Gastrocnemius medialis (tissue), 4 donors: ENCODE measurements at regions not wholly inside any gene's neighbourhood (a gene's known extent, or its start where the extent isn't known, plus 50 kb on each side); places are given as distances from the start of the nearest gene placed in this dataset.

Experiments
- ATAC-seq, 2 donors: fragments of 150-250 bp; one replicate each; pipeline ENCODE4 v1.9.1; 2016
- DNase-seq, 2 donors: peaks; one replicate each; pipeline ENCODE4 v3.0.0-alpha.2; 2019
- H3K27ac ChIP-seq, 4 donors: fragments of 200-600 bp; sonication (generic); 1 replicate in 1 of 4; 2 replicates in 3 of 4; pipeline ENCODE4 v1.5.1; 2016 to 2018; ENCODE audit warnings: mild to moderate bottlenecking in 2 of 4, moderate library complexity in 1 of 4
- H3K27me3 ChIP-seq, 3 donors: fragments of 200-600 bp; sonication (generic) in 2 of 3; 1 replicate in 1 of 3; 2 replicates in 2 of 3; pipeline versions ENCODE4 v1.5.1 to v1.6.0; 2016 to 2019; ENCODE audit warnings: mild to moderate bottlenecking in 1 of 3, moderate library complexity in 1 of 3
- H3K36me3 ChIP-seq, 2 donors: fragments of 200-600 bp; sonication (generic) in 1 of 2; one replicate each; pipeline ENCODE4 v1.5.1; 2017 to 2018
- H3K4me1 ChIP-seq, 2 donors: fragments of 200-600 bp; sonication (generic) in 1 of 2; one replicate each; pipeline ENCODE4 v1.5.1; 2016 to 2017; ENCODE audit warnings: mild to moderate bottlenecking in 2 of 2
- H3K4me3 ChIP-seq, 4 donors: fragments of 200-600 bp; sonication (generic) in 3 of 4; 1 replicate in 1 of 4; 2 replicates in 3 of 4; pipeline ENCODE4 v1.5.1; 2016 to 2019; ENCODE audit warnings: mild to moderate bottlenecking in 2 of 4
- H3K9me3 ChIP-seq, 3 donors: fragments of 200-600 bp; sonication (generic) in 2 of 3; 1 replicate in 1 of 3; 2 replicates in 2 of 3; pipeline ENCODE4 v1.5.1; 2016 to 2019
- POLR2A ChIP-seq, 2 donors: fragments of 450-650 bp; IDR thresholded peaks; one replicate each; pipeline ENCODE4 v1.6.1; 2017; ENCODE audit warnings: antibody characterized with exemption in 2 of 2, mild to moderate bottlenecking in 2 of 2, moderate library complexity in 2 of 2
- in situ Hi-C, 4 donors: fragments of 200-750 bp; cut with MboI; loops; one replicate each; pipeline versions ENCODE4 v1.15.0 to v1.8.0; 2017; ENCODE audit warnings: low sequenced_read_pairs in 4 of 4
- intact Hi-C: fragments of 100-400 bp; cut with DNase I; formaldehyde crosslinking; loops from one replicate; pipeline ENCODE4 v1.15.1; 2023; ENCODE audit warnings: low total_unique reads
- TF ChIP-seq, protein P1 (sequence below), 5 experiments: fragments of 450-650 bp in 3 of 5; fragments of 200-600 bp in 2 of 5; sonication (generic) in 2 of 5; IDR thresholded peaks in 4 of 5; conservative IDR thresholded peaks in 1 of 5; 1 replicate in 4 of 5; 2 replicates in 1 of 5; pipeline ENCODE4 v1.5.1; 2016 to 2019; ENCODE audit warnings: antibody characterized with exemption in 5 of 5, mild to moderate bottlenecking in 3 of 5, moderate library complexity in 3 of 5

DNA sequence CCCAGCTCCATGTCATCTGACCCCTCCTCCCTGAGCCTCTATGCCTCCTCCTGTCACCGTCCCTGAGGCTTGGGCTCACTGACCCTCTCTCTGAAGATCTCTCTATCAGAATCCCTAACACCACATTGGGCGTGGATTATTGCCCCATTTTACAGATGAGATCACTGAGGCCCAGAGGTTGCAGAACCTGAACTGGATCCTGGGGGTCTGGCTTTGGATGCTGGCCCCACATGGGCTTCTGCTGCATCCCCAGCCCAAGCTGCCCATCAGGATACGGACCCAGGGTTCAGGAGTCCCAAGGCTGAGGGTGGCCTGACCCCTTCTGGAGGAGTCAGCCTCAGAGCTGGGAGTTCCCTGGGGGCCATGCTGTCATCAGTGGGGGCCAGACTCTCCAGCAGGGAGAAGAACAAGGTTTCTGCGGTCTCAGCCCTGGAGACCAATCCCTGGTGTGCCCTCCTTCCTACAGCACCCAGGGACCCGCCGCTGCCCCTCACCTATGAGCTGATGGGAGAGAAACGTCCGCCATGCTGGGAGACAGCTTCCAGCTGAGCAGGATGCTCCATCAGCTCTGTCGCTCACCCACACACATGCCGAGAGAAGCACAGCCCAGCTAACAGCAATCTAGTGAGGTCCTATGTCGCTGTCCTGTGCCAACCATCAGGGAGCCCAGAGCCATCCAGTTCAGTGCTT, 273.1 kb downstream of the UACA start:
- H3K4me1 ChIP-seq: no peaks in the 10 kb centered on the region
- in situ Hi-C loops: loop anchor here in 1 of 4 donors (25.0 kb wide), 2 partner anchors 403 to 753 kb away; partner anchors contain the start of gene TLE3

DNA sequence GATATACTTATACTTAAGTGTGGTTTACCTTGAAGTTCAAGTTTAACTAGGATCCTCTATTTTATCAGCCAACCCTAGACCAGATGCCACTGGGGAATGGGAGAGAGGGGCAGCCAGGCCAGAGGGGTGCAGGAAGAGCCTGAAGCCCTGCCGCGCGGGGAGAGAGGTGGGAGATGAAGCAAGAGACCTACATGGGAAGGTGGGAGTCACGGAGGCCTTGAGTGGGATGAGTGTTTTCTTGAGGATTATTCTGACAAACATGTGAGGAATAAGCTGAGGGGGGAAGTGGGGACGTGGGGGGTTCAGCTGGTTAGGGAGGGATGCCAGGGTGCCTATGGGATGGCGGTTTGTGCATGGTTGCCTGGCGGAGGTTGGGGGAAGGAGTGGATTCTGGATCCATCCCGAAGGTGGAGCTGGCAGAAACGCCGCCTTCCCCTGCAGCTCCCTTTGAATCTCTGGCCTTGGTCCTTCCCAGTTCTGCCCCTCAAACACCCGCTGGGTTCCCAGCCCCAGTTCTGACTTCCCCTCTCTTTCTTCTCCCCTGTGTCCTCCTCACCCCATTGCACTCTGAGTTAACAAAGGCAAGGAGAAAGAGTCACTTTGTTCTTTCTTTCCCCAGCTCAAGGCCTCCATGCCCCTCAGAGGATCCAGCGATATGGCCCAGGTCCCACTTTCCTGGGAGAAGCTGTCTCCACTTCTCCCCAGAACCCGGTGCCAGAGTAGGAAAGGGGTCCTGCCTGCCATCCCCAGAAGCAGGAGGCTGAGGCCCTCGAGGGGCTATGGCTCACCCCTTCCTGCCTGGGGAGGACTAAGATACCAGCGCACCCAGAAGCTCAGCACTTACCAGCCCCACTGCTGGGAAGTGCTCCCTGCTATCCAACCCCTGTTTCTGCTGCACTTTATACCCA, 274.2 kb downstream of the UACA start:
- no peak overlapping the region for H3K4me3 ChIP-seq
- ATAC-seq (no peak), DNase-seq (no peak)
- H3K4me1 ChIP-seq: no peaks in the 10 kb centered on the region
- H3K36me3 ChIP-seq: no peaks in the 10 kb centered on the region
- TF ChIP-seq POLR2A (IDR thresholded peaks at IDR 0.05): no peak
- TF ChIP-seq, protein P1, sequence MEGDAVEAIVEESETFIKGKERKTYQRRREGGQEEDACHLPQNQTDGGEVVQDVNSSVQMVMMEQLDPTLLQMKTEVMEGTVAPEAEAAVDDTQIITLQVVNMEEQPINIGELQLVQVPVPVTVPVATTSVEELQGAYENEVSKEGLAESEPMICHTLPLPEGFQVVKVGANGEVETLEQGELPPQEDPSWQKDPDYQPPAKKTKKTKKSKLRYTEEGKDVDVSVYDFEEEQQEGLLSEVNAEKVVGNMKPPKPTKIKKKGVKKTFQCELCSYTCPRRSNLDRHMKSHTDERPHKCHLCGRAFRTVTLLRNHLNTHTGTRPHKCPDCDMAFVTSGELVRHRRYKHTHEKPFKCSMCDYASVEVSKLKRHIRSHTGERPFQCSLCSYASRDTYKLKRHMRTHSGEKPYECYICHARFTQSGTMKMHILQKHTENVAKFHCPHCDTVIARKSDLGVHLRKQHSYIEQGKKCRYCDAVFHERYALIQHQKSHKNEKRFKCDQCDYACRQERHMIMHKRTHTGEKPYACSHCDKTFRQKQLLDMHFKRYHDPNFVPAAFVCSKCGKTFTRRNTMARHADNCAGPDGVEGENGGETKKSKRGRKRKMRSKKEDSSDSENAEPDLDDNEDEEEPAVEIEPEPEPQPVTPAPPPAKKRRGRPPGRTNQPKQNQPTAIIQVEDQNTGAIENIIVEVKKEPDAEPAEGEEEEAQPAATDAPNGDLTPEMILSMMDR (IDR thresholded peaks at IDR 0.05 in 4 of 5, conservative IDR thresholded peaks at IDR 0.05 in 1 of 5): no peak
- H3K27me3 ChIP-seq: no peaks in the 10 kb centered on the region
- H3K27ac ChIP-seq: no peak overlapping the region
- intact Hi-C loops: loop anchor here (1.0 to 5.0 kb wide), 4 partner anchors 762 to 1012 kb away; no protein-coding TSS in a partner anchor
- no peaks in the 10 kb centered on the region for H3K9me3 ChIP-seq
- in situ Hi-C loops: loop anchor here (5.0 to 25.0 kb wide), 6 partner anchors 402 to 1017 kb away; partner anchors contain the start of gene TLE3 (in 1 of the 4)

More for the DNA sequence above, 273.1 kb downstream of the UACA start:
- no peaks in the 10 kb centered on the region for H3K9me3 ChIP-seq
- intact Hi-C loops: no loop called here
- H3K36me3 ChIP-seq: no peaks in the 10 kb centered on the region
- ATAC-seq (no peak), DNase-seq (no peak)
- H3K4me3 ChIP-seq: no peak overlapping the region
- H3K27me3 ChIP-seq: no peaks in the 10 kb centered on the region
- H3K27ac ChIP-seq: no peak overlapping the region
- TF ChIP-seq, protein P1 (IDR thresholded peaks at IDR 0.05 in 4 of 5, conservative IDR thresholded peaks at IDR 0.05 in 1 of 5): no peak
- TF ChIP-seq POLR2A (IDR thresholded peaks at IDR 0.05): no peak

DNA sequence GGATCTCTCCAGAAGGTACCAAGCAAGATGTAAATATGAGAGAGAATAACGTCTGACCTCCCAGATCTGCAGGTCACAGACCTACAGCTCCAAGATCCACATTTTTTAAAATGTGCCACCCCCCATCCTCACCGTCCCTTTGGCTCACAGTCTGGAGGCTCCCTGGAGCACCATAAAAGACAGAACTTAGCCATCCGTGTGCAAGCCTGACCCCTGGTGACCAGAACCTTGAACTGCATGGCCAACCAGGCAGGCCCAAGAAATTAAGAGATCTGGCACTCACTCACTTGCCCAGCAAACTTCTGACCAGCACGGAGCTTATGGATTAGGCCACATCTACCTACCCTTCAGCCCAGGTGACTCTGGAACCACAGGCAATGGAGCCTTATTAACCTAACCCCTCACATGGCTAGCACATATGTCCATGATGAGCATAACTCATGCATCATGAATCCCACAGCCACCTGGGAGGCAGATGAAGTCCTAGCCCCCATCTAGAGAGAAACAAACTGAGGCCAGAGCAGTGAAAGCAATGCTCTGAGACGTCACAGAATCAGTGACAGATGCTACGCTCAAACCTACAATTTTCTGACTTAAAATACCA, 275.3 kb downstream of the UACA start:
- Histone ChIP-seq H3K9me3 (no peaks in the 10 kb centered on the region), H3K4me3 (no peak overlapping the region), H3K4me1 (no peaks in the 10 kb centered on the region), H3K27me3 (no peaks in the 10 kb centered on the region), H3K36me3 (no peaks in the 10 kb centered on the region), H3K27ac (no peak overlapping the region)
- intact Hi-C loops (loop anchor here (1.0 to 5.0 kb wide), 4 partner anchors 761 to 1011 kb away; no protein-coding TSS in a partner anchor), in situ Hi-C loops (loop anchor here (5.0 to 25.0 kb wide), 6 partner anchors 401 to 1016 kb away; partner anchors contain the start of gene TLE3 (in 1 of the 4))
- ATAC-seq (peak; percentile 48 to 76), DNase-seq (peak in 1 of 2 donors; percentile 52)
- TF ChIP-seq, protein P1 (IDR thresholded peaks at IDR 0.05 in 4 of 5, conservative IDR thresholded peaks at IDR 0.05 in 1 of 5): peak; percentile 85 to 97 (median 93)
- no peak for TF ChIP-seq POLR2A (IDR thresholded peaks at IDR 0.05)

DNA sequence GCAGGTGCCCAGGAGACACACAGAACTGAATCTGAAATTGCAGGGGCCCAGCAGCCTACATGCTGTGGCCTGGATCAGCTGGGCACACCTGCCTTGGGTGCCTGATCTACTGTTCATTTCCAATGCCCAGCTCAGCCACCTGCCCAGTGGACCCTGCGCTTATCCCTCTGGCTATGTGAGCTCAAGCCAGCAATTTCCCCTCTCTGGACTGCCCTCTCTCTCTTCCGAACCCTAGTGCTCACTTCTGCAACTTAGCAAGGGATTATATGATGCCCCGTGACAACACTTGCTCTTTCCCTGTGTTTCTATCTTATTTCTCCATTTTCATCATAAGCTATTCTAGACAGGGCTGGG, 276.0 kb downstream of the UACA start:
- no peak overlapping the region for H3K27ac ChIP-seq
- no peaks in the 10 kb centered on the region for H3K4me1 ChIP-seq
- intact Hi-C loops: loop anchor here (5.0 kb wide), 2 partner anchors 760 to 965 kb away; no protein-coding TSS in a partner anchor
- H3K27me3 ChIP-seq: no peaks in the 10 kb centered on the region
- in situ Hi-C loops: loop anchor here (5.0 to 25.0 kb wide), 6 partner anchors 400 to 1015 kb away; partner anchors contain the start of gene TLE3 (in 1 of the 4)
- DNase-seq: no peak
- TF ChIP-seq, protein P1 (IDR thresholded peaks at IDR 0.05 in 4 of 5, conservative IDR thresholded peaks at IDR 0.05 in 1 of 5): no peak
- TF ChIP-seq POLR2A (IDR thresholded peaks at IDR 0.05): no peak
- no peak for ATAC-seq
- no peaks in the 10 kb centered on the region for H3K9me3 ChIP-seq
- H3K36me3 ChIP-seq: no peaks in the 10 kb centered on the region
- no peak overlapping the region for H3K4me3 ChIP-seq
